Ecto neural progenitor cell (in vitro differentiated cells): ENCODE measurements at regions not wholly inside any gene's neighbourhood (a gene's known extent, or its start where the extent isn't known, plus 50 kb on each side); places are given as distances from the start of the nearest gene placed in this dataset.

Source experiments
- DNase-seq: peaks from one replicate; pipeline ENCODE4 v3.0.0-alpha.2; 2018; ENCODE audit warnings: low spot score

DNA sequence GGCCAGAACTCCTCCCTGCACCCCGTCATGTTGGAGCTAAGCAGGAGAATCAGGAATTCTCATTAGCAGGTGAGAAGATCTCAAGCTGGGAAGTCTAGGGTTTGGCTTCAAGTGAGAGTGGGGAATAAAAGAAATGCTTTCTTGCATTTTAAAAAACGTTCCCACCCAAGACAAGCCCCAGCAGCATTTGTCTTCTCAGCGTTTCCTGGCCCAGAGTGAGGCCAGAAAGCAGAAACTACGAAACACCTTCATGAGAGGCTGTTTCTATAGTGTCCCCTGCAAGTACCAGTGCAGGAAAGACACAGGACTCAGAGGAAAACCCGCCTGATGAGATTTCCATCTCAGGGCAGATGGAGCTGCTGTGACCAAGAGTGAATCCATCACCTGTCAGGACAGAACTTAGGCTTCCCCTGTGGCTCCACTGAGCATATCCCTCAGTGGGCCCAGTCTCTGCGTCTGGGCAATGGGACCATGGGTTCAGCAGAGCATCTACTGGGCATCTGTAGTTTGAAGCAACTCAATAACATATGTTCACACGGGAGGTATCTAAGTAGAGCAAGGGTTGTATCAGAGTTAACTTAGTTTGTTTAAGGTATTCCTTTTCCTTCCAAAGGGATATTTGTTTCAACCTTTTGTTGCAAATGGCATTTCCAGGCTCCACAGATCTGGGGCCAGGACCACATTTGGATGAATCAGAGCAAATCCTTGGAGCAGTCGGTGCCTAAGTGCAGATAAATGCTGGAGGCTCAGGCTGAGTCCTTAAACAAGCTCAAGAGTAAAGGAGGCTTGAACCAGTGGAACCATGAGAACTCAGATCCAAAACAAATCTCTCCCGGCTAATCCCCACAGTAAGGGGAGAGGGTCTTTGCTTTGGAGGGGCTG, 548.3 kb downstream of the MIAT start:
- no peak for DNase-seq

DNA sequence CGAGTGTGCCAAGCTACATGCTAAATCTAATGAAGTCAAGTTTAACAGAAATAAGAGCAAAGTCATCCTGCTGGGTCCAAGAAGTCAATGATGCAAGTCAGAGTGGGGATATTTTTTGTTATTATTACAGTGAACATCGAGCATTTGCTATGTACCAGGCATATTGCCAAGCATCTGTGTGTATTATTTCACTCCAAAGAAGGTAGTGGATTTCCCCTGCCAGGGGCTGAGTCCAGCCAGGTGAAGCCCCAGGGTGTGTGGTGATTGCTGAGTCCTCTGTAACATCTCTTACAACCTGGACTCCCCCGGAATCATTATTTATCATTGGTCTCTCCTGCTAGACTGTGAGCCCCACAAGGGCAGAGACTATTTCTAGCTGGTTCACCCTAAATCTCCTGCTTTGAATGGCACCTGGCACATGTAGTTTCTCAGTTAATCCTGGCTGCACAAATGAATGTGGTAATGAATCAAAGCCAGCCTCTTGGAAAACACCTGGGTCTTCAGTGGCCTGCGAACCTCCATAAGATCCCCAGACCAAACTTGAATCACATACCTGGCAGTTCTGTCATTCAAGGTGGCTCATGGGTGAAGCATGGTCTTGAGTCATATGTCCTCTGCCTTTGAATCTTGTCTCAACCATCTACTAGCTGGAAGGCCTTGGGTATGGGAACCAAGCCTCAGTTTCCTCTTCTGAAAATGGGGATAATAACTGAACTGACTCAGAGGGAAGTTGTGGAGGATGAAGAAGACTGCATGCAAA, 549.2 kb downstream of the MIAT start:
- DNase-seq: no peak

DNA sequence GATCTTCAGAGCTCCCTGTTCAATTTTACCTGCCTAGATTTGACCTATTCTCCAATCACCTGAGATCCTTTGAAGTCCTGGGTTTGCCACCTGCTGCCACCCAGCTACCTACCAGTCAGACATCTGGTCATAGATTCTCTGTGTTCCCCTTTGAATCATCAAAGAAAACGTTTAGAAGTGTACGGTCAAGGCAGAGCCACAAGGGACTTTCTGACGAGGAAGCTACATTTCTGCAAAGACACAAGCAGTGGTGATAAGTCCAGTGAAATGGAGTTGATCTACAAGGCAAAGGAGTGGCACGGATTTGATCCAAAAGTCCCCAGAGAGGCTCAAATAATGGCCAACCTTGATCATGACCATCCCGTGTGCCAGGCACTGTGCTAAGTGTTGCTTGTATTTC, 549.9 kb downstream of the MIAT start:
- DNase-seq: no peak

DNA sequence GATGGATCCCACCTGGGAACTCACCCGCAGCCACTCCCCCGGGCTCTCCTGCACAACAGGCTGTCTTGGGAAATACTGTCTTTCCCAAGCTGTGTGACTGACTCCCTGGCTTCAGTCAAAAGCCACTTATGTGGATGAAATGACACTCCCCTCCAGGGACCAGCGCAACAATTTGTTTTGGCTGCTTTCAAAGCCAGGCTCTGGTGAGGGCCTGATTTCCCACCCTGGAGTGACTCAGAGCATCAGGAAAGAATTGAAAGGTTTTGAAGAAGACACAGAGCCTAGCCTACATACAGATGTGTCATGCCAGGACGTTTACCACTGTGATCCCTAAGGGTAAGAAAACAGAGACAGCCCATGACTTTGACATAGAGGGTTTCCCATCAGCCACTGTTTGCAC, 550.5 kb downstream of the MIAT start:
- DNase-seq: no peak

DNA sequence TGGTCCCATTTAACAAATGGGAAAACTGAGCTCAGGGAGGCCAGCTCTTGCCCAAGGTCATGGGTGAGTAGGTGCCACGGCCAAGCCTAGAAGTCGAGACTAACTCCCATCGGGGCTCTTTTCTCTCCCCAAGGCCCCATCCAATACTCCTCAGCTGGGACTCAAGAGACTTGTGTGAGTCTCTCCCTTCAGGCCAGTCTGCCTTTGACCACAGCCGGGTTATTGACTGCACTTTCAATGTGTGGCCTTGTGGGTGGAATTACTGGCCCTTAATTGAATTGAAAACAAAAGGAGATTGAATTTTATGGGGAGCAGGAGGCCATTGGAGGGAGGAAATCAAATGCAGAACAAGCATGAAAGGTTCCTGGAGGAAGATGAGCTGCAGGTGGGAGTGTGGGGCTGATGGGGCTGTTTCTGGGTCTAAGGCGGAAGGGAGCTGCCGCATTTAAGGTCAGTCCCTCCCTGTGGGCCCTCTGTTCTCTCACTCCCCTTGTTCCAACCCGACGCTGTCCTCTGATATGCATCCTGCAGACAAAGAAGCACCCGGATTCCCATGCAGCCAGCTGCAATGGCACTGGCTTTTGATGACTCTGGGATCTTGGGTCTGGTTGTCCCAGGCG, 552.8 kb downstream of the MIAT start:
- DNase-seq: no peak

DNA sequence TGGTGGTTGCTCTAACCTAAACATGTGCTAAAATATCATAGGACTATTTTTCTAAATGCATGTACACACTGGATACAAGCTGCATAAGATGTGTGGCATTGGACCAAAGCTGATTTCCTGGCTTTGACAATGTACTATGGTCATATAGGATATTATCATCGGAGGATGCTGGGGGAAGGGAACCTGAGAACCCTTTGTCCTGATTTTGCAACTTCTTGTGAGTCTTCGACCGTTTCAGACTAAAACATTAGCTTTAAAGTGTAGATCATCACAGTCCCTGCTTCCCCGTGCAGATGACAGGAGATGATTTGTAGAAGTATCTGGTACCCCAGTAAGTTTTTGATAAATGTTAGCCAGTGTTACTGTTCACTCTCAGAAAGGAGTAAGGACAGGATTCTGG, 554.7 kb downstream of the MIAT start:
- no peak for DNase-seq

DNA sequence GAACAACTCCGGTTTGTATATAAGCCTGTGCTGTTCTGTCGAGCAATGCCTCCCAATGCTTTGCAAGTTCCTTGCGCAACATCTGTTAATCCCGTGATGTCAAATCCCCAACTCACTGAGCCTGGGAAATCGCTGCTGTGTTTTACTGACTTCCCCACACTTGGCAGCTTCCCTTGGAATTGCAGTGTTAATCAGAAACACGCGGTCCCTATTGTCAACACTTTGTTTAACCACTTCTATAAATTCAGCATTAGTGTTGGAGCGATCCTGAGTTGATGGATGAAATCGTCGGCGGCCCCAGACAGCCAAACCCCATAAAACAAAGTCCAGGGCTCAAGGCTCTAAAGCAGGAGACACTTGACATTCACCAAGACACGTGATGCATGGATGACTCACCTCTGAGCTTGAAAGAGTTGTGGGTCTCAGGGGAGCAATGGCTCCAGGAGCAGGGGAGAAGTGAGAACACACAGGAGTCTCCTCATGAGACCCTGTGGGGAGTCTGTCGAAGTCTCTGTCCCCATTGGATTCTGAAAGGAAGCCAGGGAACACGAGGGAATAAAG, 555.3 kb downstream of the MIAT start:
- DNase-seq: no peak

DNA sequence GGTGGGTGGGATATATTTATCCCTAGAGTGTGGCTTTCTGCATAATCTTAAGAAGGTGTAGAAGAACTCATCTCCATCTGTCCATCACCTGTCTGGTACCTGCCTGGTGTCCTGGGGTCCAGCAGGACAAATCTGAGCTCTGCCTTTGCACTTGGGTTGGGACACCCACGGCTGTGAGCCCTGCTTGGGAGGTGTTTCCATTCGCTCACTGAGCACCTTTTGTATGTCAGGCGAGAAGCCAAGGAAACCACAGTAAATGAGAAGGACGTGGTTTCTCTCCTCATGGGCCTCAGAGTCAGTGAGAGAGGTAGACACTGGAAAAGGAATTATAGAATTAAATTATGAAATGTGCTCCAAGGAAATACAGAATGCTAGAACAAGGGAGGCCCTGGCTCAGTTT, 555.9 kb downstream of the MIAT start:
- DNase-seq: no peak

DNA sequence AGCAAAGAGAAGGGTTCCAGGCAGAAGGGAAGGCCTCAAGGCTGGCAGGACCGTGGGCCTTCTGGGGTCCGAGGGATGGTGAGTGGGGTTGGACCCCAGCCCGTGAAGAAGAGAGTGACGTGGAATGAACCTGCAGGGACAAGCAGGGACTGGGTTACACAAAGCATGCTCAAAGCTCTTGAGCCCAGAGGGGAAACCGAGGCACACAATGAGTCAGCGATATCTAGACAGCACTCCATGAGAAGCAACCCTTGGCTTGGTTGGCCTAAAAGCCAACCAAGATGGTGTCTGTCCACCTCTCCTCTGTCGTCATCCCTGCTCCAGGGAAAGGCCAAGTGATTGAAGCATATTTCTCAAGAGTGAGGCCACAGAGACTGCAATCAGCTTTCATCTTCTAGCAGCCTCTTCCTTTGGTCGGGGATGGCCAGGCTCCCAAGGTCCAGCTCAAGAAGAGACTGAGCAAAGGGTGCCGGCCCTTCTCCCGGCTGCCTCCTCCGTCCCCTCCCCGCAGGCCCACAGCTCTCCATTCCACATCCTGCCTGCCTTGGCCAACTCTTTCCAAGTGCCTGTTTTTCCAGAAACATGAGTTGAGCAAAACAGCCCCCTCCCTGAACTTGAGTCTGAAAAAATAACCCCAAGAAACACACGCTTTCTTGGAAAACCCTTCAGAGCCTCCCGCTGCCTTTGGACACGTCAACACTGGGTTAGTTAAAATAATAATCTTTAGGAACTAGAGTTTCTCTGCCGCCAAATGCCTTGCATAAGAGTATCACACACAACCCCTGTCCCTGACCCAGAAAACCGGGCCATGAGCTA, 556.6 kb downstream of the MIAT start:
- no peak for DNase-seq

DNA sequence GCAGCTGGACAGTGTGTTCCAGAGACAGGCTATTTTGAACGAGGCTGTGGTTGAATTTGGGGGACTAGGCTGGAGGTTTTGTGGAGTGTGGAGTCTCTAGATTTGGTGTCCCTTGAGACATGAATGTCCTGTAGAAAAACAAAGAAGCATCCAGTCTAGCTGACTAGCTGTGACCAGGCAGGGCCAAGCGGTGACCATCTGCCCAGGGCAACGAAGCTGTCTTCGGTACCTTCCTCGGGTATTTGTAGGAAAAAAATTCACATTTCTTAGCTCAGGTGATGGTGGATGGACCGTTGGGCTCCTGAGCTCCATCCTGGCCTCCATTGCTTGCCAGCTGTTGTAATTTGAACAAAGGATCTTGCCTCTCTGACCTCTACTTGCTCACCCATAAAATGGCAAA, 557.3 kb downstream of the MIAT start:
- DNase-seq: no peak

DNA sequence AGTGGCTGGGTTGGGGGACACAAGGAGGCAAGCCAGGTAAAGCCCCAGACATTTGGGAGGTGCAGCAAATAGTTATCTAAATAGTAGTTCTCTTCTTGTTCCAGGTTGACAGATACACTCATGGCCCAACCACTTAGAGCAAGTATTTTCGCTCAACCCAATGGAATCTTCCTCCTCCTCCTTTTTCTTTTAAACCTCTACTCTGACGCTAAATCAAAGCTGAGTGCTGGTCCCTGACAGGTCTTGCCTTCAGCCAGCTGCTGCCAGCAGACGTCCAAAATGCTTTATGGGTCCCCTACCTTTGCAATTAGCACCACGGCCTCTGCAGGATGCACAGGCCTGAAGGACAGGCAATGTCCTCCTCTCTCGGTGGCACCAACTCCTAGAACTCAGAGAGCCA, 558.5 kb downstream of the MIAT start:
- DNase-seq: no peak

DNA sequence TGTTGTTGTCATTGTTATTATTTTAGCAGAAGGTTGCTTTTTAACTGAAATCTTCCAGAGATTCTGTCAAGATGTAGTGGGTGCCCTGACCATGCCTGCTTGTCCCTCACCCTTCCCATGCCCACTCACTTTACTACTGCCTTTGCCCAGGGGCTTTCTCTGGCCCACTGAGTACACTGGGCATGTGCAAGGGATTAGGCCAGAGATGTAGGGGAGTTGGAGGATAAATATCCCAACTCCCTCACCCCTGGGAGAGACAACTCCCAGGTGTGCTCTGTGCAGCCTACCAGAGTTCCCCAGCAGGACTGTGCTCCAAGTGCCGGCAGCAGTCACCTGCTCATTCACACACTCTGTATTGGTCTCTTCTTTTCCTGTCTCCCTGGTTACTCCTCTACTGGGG, 559.1 kb downstream of the MIAT start:
- no peak for DNase-seq

DNA sequence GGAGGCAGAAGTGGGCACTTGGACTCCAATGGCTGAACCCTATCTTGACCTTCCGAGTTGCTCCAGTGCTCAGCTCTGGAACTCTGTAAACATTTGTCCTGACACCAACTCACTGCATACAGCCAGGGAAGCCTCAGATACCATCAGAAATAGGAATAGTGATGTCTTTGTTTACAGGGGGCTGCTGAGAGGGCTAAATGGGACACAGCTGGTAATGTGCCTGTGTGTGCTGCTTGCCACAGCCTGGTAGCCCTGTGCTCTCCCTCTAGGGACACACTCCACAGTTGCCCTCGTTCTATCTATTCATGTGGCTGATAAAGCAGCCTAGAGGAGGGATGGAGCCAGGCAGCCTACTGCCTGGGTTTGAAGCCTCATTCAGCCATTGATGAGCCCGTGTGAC, 559.8 kb downstream of the MIAT start:
- DNase-seq: no peak

DNA sequence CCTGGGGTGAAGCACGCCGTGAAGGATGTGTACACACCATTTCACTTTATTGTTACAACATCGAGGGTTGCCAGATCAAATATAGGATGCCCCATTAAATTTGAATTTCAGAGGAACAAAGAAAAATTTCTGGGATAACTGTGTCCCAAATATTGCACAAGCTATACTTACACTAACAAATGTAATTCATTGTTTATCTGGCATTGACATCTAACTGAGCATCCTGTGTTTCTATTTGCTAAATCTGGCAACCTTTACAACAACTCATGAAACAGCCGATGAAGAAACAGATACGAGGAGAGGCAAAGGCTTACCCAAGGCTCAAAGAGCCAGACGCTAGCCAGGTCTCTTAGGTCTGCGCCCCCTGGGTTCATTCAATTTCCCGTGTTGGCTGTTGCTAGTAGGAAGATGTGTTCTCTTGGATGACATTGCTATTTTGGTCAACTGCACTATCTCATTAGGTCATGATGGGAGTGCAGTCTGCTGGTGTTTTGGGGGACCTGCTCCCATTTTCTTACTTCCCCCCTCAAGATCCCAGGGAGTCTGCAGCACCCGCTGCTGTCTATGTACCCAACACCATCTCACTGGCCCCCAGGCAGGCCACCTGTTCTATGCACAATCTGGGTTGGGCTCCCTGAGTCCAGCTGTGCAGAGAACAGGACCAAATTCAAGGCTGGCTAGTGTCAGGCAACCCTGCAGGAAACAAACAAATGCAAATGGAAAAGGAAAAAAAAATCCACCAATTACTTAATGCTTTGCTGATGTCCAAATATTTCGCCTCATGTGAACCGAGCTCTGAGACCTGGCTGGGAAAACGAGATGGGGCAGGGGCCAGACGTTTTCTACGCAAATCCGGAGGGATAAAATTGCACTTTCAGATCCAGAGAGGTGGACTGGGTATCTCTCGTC, 560.9 kb downstream of the MIAT start:
- no peak for DNase-seq

DNA sequence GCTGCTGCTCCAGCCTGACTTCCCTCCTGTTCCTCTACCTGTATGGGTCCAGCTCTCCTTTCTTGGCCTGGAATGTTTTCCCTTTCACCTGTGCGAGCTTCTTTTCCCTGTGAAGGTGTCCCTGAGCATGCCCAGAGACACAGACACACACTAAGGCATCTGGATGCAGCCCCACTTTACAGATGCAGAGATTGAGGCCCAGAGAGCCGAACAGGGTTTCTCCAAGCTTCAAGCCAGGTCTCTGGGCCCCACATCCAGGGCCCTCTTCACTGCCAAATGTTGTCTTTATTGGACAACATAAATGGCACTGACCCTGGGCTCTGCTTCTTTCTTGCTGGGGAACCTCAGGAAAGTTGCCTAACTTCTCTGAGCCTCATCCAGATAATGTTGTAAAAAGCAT, 561.6 kb downstream of the MIAT start:
- DNase-seq: no peak

DNA sequence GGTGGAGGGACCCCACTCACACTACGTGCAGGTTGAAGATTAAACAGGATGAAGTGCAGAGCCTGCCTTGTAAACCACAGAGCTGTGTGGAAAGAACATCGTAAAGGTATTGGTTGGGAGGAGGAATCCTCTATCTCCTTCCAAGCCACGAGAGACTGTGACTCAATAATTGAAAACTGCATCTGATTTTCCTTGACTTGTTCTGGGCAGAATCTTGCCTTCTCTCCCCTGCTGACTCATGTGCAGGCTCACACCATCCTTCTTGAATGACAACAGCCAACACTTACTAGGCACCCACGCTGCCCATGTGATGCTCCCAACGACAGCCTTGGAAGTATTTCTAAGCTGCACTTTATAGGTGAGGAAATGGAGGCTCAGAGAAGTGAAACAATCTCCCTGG, 563.0 kb downstream of the MIAT start:
- DNase-seq: no peak

DNA sequence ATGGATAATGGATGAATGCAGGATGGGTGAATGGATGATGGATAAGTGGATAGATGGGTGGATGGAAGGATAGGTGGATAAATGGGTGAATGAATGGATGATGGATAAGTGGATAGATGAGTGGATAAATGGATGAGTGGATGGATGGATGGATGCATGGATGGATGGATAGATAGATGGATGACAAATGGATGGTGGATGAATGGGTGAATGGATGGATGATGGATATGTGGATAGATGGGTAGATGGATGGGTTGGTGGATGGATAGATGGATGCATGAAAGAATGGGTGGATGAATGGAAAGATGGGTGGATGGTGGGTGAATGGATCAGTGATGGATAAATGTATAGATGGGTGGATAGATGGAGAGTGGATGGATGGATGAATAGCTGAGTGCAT, 564.8 kb downstream of the MIAT start:
- DNase-seq: no peak

DNA sequence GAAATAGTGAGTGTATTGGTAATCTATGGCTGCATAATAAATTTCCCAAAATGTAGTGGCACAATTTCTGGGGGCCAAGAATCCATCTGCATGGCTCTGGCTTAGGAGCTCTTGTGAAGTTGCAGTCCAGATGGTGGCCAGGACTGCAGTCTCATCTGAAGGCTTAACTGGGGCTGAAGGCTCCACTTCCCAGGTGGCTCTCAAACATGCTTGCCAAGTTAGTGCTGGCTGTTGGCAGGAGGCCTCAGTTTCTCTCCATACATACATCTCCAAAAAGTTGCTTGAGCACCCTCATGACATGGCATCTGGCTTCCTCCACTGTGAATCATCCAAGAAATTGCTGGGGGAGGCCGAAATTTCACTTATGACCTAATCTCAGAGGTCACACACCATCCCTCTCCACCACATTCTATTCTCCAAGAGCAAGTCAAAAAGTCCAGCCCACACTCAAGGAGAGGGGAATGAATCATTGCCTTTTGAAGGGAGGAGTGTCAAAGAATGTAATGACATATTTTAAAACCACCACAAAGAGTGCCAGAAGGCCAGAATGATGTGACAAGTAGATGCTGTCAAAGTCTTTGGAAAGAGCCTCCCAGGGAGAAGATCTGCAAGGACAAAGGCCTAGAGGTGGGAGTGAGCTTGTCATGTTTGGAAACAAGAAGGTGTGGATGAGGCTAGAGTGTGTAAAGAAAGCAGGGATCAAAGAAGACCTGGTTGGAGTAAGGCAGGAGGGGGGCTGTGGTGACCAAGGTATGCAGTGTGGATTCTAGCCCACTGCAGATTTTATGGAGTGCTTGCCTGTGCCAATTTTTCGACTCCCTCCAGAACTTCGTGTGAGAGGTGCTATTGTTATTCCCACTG, 566.2 kb downstream of the MIAT start:
- DNase-seq: no peak

DNA sequence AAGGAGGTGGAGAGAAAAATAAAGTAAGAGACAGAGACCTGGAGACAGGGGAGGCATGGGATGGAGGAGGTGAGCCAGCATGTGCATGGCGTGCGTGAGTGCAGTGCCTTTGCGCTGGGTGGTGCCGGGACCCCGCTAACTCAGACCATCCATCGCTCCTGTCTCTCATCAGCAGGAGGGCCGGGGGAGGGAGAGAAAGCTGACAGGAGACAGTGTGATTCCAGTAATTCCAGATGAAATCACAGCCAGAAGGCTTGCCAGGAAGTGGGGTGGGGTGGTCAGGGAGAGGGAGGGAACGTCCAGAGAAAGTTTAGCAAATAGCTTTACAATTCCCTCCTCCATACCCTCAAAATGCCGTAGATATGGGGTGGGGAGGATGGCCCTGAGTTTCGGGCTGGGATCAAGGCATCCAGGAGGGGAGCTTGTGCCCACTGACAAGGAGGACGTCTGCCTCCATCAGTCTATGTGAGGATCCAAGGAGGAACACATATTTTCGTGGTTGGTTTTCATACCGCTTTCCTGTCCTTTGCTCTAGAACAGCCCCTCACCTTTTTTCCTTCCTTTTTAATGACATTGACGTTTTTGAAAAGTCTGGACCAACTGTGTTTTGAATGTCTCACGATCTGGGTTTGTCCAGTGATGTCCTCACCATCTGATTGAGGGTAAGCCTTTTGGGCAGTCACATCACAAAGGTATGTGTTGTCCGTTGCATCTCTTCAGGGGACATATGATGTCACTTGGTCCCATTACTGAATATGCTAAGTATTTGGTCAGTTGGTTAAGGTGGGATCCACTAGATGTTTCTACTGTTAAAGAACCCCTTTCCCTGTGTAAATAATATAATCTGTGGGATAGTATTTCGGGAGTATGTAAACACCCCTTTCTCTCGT, 567.3 kb downstream of the MIAT start:
- no peak for DNase-seq
